ENCODE measurements at regions not wholly inside any gene's neighbourhood (a gene's known extent, or its start where the extent isn't known, plus 50 kb on each side); places are given as distances from the start of the nearest gene placed in this dataset.

DNA sequence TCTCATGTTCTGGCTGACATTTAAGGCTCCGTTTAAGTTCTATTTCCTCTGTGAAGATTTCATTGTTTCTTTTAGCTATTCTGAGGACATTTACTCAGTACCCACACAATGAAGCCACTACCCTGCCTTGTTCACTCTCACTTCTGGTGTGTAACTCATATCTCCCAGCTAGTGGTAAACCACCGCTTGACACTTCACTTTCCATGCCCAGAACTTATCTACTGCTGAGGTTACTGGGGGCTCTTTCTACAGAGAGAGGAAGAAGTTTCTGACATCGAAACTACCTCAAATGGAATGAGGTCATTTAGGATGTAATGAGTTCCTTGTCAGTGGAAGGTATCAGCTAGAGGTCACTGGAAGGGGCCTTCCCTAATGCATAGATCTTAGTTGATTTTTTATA lies 501.5 kb downstream of the DMAC1 start:
- H3K27me3 ChIP-seq (ENCODE audit: insufficient read depth, poor library complexity, severe bottlenecking), result no peaks in the 10 kb centered on the region
- no peak for DNase-seq (ENCODE audit: low read depth in 1 of 2, low spot score in 1 of 2)
- no peak overlapping the region for H3K27ac ChIP-seq (replicated peaks)
- no peak overlapping the region for H3K4me3 ChIP-seq (replicated peaks; ENCODE audit: insufficient read depth, low read length)
- TF ChIP-seq GABPA (IDR thresholded peaks at IDR 0.05; ENCODE audit: low read depth), result no peak
- TF ChIP-seq, protein P1, sequence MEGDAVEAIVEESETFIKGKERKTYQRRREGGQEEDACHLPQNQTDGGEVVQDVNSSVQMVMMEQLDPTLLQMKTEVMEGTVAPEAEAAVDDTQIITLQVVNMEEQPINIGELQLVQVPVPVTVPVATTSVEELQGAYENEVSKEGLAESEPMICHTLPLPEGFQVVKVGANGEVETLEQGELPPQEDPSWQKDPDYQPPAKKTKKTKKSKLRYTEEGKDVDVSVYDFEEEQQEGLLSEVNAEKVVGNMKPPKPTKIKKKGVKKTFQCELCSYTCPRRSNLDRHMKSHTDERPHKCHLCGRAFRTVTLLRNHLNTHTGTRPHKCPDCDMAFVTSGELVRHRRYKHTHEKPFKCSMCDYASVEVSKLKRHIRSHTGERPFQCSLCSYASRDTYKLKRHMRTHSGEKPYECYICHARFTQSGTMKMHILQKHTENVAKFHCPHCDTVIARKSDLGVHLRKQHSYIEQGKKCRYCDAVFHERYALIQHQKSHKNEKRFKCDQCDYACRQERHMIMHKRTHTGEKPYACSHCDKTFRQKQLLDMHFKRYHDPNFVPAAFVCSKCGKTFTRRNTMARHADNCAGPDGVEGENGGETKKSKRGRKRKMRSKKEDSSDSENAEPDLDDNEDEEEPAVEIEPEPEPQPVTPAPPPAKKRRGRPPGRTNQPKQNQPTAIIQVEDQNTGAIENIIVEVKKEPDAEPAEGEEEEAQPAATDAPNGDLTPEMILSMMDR (IDR thresholded peaks at IDR 0.05; ENCODE audit: insufficient read depth, low read length), result no peak
- TF ChIP-seq, protein P2, sequence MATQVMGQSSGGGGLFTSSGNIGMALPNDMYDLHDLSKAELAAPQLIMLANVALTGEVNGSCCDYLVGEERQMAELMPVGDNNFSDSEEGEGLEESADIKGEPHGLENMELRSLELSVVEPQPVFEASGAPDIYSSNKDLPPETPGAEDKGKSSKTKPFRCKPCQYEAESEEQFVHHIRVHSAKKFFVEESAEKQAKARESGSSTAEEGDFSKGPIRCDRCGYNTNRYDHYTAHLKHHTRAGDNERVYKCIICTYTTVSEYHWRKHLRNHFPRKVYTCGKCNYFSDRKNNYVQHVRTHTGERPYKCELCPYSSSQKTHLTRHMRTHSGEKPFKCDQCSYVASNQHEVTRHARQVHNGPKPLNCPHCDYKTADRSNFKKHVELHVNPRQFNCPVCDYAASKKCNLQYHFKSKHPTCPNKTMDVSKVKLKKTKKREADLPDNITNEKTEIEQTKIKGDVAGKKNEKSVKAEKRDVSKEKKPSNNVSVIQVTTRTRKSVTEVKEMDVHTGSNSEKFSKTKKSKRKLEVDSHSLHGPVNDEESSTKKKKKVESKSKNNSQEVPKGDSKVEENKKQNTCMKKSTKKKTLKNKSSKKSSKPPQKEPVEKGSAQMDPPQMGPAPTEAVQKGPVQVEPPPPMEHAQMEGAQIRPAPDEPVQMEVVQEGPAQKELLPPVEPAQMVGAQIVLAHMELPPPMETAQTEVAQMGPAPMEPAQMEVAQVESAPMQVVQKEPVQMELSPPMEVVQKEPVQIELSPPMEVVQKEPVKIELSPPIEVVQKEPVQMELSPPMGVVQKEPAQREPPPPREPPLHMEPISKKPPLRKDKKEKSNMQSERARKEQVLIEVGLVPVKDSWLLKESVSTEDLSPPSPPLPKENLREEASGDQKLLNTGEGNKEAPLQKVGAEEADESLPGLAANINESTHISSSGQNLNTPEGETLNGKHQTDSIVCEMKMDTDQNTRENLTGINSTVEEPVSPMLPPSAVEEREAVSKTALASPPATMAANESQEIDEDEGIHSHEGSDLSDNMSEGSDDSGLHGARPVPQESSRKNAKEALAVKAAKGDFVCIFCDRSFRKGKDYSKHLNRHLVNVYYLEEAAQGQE (IDR thresholded peaks at IDR 0.05; ENCODE audit: insufficient replicate concordance, low read depth), result no peak
- no peak for TF ChIP-seq SPI1 (IDR thresholded peaks at IDR 0.05; ENCODE audit: borderline replicate concordance, low read depth)
- TF ChIP-seq POLR2AphosphoS5 (IDR thresholded peaks at IDR 0.05; ENCODE audit: low read depth), result no peak

DNA sequence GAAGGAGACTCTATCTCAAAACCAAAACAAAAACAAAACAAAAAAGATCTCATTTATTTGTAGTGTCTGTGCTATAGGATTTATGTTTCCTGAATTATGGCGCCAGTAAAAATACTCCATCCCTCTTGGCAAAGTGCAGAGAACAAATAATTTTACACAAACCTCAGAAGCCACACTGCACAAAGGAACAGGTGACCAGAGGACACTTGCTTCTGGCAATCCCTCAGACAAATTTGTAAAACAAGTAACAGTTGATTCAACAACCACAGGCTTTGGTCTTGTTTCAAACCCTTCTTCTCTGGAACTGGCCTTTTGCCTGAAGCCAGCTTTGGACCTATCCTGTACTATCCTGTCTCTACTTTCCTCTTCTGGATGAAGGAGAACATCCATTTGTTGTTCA lies 502.1 kb downstream of the DMAC1 start:
- Histone ChIP-seq H3K4me3 (replicated peaks; ENCODE audit: insufficient read depth, low read length) (no peak overlapping the region), H3K27ac (replicated peaks) (no peak overlapping the region), H3K27me3 (ENCODE audit: insufficient read depth, poor library complexity, severe bottlenecking) (no peaks in the 10 kb centered on the region)
- TF ChIP-seq GABPA (IDR thresholded peaks at IDR 0.05; ENCODE audit: low read depth), result no peak
- no peak for TF ChIP-seq POLR2AphosphoS5 (IDR thresholded peaks at IDR 0.05; ENCODE audit: low read depth)
- DNase-seq (ENCODE audit: low read depth in 1 of 2, low spot score in 1 of 2), result no peak

DNA sequence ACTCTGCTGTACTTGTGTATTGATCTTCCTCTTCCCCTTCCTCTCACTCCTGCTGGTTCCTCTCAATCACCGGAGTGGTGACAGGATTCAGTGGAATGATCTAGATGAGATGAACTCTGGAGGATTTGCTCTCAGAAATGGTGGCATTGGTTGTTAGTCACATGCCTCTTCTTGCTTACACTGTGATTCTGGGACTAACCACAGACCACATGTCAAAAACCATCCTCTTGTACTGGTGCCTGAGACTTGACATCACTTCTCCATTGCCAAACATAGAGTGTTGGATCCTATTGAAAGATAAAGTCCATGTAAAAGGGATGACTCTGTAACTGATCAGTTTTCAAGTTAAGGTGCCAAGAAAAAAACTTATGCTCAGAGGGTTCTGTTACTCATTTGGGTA lies 506.5 kb downstream of the DMAC1 start:
- H3K4me3 ChIP-seq (replicated peaks; ENCODE audit: insufficient read depth, low read length), result no peak overlapping the region
- no peak for TF ChIP-seq POLR2AphosphoS5 (IDR thresholded peaks at IDR 0.05; ENCODE audit: low read depth)
- TF ChIP-seq, protein P2 (IDR thresholded peaks at IDR 0.05; ENCODE audit: insufficient replicate concordance, low read depth), result no peak
- TF ChIP-seq GABPA (IDR thresholded peaks at IDR 0.05; ENCODE audit: low read depth), result no peak
- TF ChIP-seq, protein P1 (IDR thresholded peaks at IDR 0.05; ENCODE audit: insufficient read depth, low read length), result no peak
- TF ChIP-seq SPI1 (IDR thresholded peaks at IDR 0.05; ENCODE audit: borderline replicate concordance, low read depth), result no peak
- no peaks in the 10 kb centered on the region for H3K27me3 ChIP-seq (ENCODE audit: insufficient read depth, poor library complexity, severe bottlenecking)
- DNase-seq (ENCODE audit: low read depth in 1 of 2, low spot score in 1 of 2), result no peak
- no peak overlapping the region for H3K27ac ChIP-seq (replicated peaks)

DNA sequence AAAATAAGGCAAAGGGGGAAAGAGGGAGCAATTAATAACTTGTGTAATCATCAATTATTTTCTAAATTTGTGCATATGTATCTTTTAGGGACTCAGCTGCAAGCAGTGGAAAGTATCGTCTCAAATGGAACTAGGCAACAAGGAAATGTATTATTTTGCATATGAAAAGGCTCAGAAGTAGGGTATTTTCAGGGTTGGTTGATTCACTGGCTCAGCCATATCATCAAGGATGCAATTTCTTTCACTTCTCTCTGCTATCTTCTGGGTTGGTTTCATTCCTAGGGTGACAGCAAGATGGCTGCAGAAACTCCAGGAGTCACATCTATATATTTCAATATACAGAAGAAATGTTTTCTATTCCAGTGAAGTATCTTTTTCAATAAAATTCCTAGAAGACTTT lies 509.8 kb downstream of the DMAC1 start:
- TF ChIP-seq SPI1 (IDR thresholded peaks at IDR 0.05; ENCODE audit: borderline replicate concordance, low read depth) (no peak), POLR2AphosphoS5 (IDR thresholded peaks at IDR 0.05; ENCODE audit: low read depth) (no peak)
- TF ChIP-seq, protein P1 (IDR thresholded peaks at IDR 0.05; ENCODE audit: insufficient read depth, low read length), result no peak
- no peak overlapping the region for H3K4me3 ChIP-seq (replicated peaks; ENCODE audit: insufficient read depth, low read length)

More for the DNA sequence above, 509.8 kb downstream of the DMAC1 start:
- Histone ChIP-seq H3K27me3 (ENCODE audit: insufficient read depth, poor library complexity, severe bottlenecking) (no peaks in the 10 kb centered on the region), H3K27ac (replicated peaks) (no peak overlapping the region)
- DNase-seq (ENCODE audit: low read depth in 1 of 2, low spot score in 1 of 2), result no peak

All from HL-60 (cell line).